ENCODE measurements at regions not wholly inside any gene's neighbourhood (a gene's known extent, or its start where the extent isn't known, plus 50 kb on each side); places are given as distances from the start of the nearest gene placed in this dataset.

DNA sequence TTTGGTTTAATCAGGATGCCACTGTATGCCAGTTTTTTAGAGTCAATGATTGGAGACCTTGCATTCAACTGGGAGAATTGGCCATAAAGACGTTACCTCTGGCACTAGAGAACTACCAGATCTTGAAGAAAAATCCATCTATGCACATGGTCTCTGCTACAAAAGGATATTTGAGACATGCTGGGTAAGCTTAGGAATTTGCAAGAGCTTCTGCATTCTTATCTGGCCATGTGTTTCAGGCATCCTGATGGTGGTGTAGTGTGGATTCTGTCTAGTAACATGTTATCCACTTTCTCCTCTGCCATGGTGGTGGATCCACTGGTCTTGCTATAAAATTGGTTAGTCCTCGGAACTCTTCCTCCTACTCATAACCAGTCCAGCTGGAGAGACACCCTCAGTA lies 185.3 kb upstream of the WDFY3 start:
- no peak for TF ChIP-seq POLR2A (IDR thresholded peaks at IDR 0.05)
- TF ChIP-seq, protein P1, sequence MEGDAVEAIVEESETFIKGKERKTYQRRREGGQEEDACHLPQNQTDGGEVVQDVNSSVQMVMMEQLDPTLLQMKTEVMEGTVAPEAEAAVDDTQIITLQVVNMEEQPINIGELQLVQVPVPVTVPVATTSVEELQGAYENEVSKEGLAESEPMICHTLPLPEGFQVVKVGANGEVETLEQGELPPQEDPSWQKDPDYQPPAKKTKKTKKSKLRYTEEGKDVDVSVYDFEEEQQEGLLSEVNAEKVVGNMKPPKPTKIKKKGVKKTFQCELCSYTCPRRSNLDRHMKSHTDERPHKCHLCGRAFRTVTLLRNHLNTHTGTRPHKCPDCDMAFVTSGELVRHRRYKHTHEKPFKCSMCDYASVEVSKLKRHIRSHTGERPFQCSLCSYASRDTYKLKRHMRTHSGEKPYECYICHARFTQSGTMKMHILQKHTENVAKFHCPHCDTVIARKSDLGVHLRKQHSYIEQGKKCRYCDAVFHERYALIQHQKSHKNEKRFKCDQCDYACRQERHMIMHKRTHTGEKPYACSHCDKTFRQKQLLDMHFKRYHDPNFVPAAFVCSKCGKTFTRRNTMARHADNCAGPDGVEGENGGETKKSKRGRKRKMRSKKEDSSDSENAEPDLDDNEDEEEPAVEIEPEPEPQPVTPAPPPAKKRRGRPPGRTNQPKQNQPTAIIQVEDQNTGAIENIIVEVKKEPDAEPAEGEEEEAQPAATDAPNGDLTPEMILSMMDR (IDR thresholded peaks at IDR 0.05 in 8 of 11, conservative IDR thresholded peaks at IDR 0.05 in 3 of 11): no peak
